Prostate gland (tissue), 2 donors: ENCODE measurements at regions not wholly inside any gene's neighbourhood (a gene's known extent, or its start where the extent isn't known, plus 50 kb on each side); places are given as distances from the start of the nearest gene placed in this dataset.
"Not testable (repeated sequence)": the region's sequence is repeated elsewhere in the genome, so short reads cannot be mapped to it uniquely, and the experiment has no call there.

Experiments
- DNase-seq: peaks from one replicate; pipeline ENCODE4 v3.0.0-alpha.2; 2019; ENCODE audit warnings: low spot score
- H3K27ac ChIP-seq, 2 donors: fragments of 200-600 bp; sonication (generic); 2 replicates each; pipeline ENCODE4 v1.5.1; 2017 to 2019
- H3K27me3 ChIP-seq: fragments of 200-600 bp; sonication (generic); replicated peaks from 2 replicates; pipeline ENCODE4 v1.5.1; 2019; ENCODE audit not compliant: insufficient read depth
- H3K36me3 ChIP-seq, 2 donors: fragments of 200-600 bp; sonication (generic); 1 replicate in 1 of 2; 2 replicates in 1 of 2; pipeline versions ENCODE4 v1.5.1 to v1.8.1; 2017 to 2019
- H3K4me1 ChIP-seq: fragments of 200-600 bp; sonication (generic); replicated peaks from 2 replicates; pipeline ENCODE4 v1.5.1; 2019
- H3K4me3 ChIP-seq, 2 donors: fragments of 200-600 bp; sonication (generic); 2 replicates each; pipeline ENCODE4 v1.5.1; 2017 to 2019
- H3K9me3 ChIP-seq: fragments of 200-600 bp; sonication (generic); 2 replicates; pipeline ENCODE4 v1.5.1; 2017
- POLR2A ChIP-seq: fragments of 450-650 bp; IDR thresholded peaks from one replicate; pipeline ENCODE4 v1.6.1; 2016; ENCODE audit warnings: antibody characterized with exemption, mild to moderate bottlenecking
- POLR2AphosphoS5 ChIP-seq: sonication (generic); formaldehyde crosslinking; IDR thresholded peaks from one replicate; pipeline ENCODE4 v1.6.1; 2017; ENCODE audit warnings: antibody characterized with exemption
- WGBS: methylation state at CpG from one replicate; pipeline ENCODE4 v1.1.5; 2018; 5-methylcytosine and 5-hydroxymethylcytosine counted together
- intact Hi-C: fragments of 100-400 bp; cut with DNase I; formaldehyde crosslinking; loops from one replicate; pipeline ENCODE4 v1.14.2; 2022
- TF ChIP-seq, protein P1 (sequence below), 4 experiments: fragments of 200-600 bp in 2 of 4; fragments of 450-650 bp in 2 of 4; sonication (generic) in 2 of 4; IDR thresholded peaks; 1 replicate in 3 of 4; 2 replicates in 1 of 4; pipeline ENCODE4 v1.5.1; 2016 to 2019; ENCODE audit warnings: antibody characterized with exemption in 4 of 4, mild to moderate bottlenecking in 2 of 4, moderate library complexity in 2 of 4

- DNase-seq: no peak
- Histone ChIP-seq H3K36me3 (no peaks in the 10 kb centered on the region), H3K4me1 (no peaks in the 10 kb centered on the region), H3K27me3 (no peaks in the 10 kb centered on the region), H3K27ac (no peak overlapping the region), H3K4me3 (no peak overlapping the region), H3K9me3 (no peaks in the 10 kb centered on the region)
- TF ChIP-seq POLR2A (no peak), POLR2AphosphoS5 (no peak)
- TF ChIP-seq, protein P1, sequence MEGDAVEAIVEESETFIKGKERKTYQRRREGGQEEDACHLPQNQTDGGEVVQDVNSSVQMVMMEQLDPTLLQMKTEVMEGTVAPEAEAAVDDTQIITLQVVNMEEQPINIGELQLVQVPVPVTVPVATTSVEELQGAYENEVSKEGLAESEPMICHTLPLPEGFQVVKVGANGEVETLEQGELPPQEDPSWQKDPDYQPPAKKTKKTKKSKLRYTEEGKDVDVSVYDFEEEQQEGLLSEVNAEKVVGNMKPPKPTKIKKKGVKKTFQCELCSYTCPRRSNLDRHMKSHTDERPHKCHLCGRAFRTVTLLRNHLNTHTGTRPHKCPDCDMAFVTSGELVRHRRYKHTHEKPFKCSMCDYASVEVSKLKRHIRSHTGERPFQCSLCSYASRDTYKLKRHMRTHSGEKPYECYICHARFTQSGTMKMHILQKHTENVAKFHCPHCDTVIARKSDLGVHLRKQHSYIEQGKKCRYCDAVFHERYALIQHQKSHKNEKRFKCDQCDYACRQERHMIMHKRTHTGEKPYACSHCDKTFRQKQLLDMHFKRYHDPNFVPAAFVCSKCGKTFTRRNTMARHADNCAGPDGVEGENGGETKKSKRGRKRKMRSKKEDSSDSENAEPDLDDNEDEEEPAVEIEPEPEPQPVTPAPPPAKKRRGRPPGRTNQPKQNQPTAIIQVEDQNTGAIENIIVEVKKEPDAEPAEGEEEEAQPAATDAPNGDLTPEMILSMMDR (IDR thresholded peaks at IDR 0.05): no peak
- intact Hi-C loops: no loop called here
- WGBS: 97% methylated on average over 2 of the region's 2 CpGs
Observed at GRCh38 chr6:125375013-125375412, 73.2 kb upstream of the HDDC2 start.

DNA sequence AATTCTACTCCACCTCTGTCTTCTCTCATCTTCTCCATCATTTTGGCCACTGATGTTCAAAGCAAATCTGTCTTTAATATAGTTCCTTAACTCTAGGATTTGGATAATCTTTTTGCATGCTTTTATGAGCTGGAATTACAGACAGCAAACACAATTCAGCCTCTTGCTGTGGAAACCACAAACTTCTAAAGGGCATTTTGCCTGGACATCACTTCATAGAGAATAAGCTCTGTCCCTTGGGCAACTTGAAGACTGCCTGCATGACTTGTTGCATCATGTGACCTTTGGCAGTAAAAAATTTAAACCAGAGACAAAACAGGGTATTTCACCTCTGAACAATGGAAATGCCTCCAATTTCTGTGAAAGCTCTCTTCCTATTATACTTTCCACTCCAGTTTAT lies 74.1 kb upstream of the HDDC2 start:
- Histone ChIP-seq H3K4me1 (no peaks in the 10 kb centered on the region), H3K27ac (no peak overlapping the region), H3K9me3 (no peaks in the 10 kb centered on the region), H3K36me3 (no peaks in the 10 kb centered on the region), H3K27me3 (no peaks in the 10 kb centered on the region), H3K4me3 (no peak overlapping the region)
- no peak for DNase-seq
- intact Hi-C loops: no loop called here
- TF ChIP-seq, protein P1 (IDR thresholded peaks at IDR 0.05): no peak
- no peak for TF ChIP-seq POLR2AphosphoS5
- TF ChIP-seq POLR2A: no peak

GRCh38 chr6:125377621-125378020 lies 75.9 kb upstream of the HDDC2 start:
- H3K4me3 ChIP-seq: no peak overlapping the region
- no peak for DNase-seq
- no peaks in the 10 kb centered on the region for H3K4me1 ChIP-seq
- no peaks in the 10 kb centered on the region for H3K36me3 ChIP-seq
- TF ChIP-seq POLR2A: no peak
- TF ChIP-seq POLR2AphosphoS5: no peak
- TF ChIP-seq, protein P1 (IDR thresholded peaks at IDR 0.05): no peak
- H3K27ac ChIP-seq: no peak overlapping the region
- no peaks in the 10 kb centered on the region for H3K27me3 ChIP-seq
- intact Hi-C loops: no loop called here
- 48% methylated on average over 5 of the region's 5 CpGs for WGBS
- H3K9me3 ChIP-seq: no peaks in the 10 kb centered on the region

- Histone ChIP-seq H3K4me1 (no peaks in the 10 kb centered on the region), H3K36me3 (no peaks in the 10 kb centered on the region), H3K27me3 (no peaks in the 10 kb centered on the region), H3K4me3 (no peak overlapping the region), H3K9me3 (no peaks in the 10 kb centered on the region), H3K27ac (no peak overlapping the region)
- no peak for DNase-seq
- WGBS: 45% methylated on average over 4 of the region's 4 CpGs
- TF ChIP-seq, protein P1 (IDR thresholded peaks at IDR 0.05): no peak
- no peak for TF ChIP-seq POLR2A
- no peak for TF ChIP-seq POLR2AphosphoS5
- intact Hi-C loops: no loop called here
Observed at GRCh38 chr6:125379174-125379573, 77.4 kb upstream of the HDDC2 start.

- Histone ChIP-seq H3K27ac (no peak overlapping the region), H3K9me3 (no peaks in the 10 kb centered on the region), H3K4me1 (no peaks in the 10 kb centered on the region), H3K27me3 (no peaks in the 10 kb centered on the region), H3K4me3 (no peak overlapping the region), H3K36me3 (no peaks in the 10 kb centered on the region)
- DNase-seq: no peak
- WGBS: 93% methylated on average over 5 of the region's 5 CpGs
- TF ChIP-seq, protein P1 (IDR thresholded peaks at IDR 0.05): no peak
- no peak for TF ChIP-seq POLR2AphosphoS5
- no peak for TF ChIP-seq POLR2A
- intact Hi-C loops: no loop called here
Observed at GRCh38 chr6:125380474-125380873, 78.7 kb upstream of the HDDC2 start.

- H3K4me3 ChIP-seq, intact Hi-C loops, H3K9me3 ChIP-seq, H3K27ac ChIP-seq, H3K27me3 ChIP-seq, DNase-seq, H3K4me1 ChIP-seq, H3K36me3 ChIP-seq: not testable (repeated sequence)
- WGBS: 93% methylated on average over 1 of the region's 1 CpG
Observed at GRCh38 chr6:125386337-125386736, 84.6 kb upstream of the HDDC2 start.
